ENCODE measurements at regions not wholly inside any gene's neighbourhood (a gene's known extent, or its start where the extent isn't known, plus 50 kb on each side); places are given as distances from the start of the nearest gene placed in this dataset.

DNA sequence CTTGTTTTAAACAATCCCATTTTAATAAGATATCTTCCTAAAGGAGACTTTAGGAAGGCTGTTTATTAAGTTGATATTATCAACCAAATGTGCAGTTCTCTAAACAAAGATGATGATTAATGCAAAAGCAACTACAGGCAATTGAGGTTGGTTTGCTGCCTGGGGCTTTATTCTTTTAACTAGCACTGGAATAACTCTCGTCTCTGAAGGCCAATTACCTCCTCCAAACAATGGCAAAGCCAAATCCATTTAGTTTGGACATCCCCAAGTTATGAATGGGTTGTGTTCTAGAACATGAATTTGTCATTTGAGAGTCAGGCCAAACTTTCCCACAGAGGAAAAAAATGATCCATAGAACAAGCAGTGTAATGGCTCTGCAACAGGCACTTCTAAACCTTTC, 114.1 kb downstream of the SLC16A9 start:
- no peak for DNase-seq (ENCODE audit: extremely low spot score)
- TF ChIP-seq NFRKB (IDR thresholded peaks at IDR 0.05): no peak
- TF ChIP-seq, protein P1, sequence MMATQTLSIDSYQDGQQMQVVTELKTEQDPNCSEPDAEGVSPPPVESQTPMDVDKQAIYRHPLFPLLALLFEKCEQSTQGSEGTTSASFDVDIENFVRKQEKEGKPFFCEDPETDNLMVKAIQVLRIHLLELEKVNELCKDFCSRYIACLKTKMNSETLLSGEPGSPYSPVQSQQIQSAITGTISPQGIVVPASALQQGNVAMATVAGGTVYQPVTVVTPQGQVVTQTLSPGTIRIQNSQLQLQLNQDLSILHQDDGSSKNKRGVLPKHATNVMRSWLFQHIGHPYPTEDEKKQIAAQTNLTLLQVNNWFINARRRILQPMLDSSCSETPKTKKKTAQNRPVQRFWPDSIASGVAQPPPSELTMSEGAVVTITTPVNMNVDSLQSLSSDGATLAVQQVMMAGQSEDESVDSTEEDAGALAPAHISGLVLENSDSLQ (IDR thresholded peaks at IDR 0.05): no peak
- ChIA-PET POLR2A (no interaction called here), CTCF (no interaction called here)

DNA sequence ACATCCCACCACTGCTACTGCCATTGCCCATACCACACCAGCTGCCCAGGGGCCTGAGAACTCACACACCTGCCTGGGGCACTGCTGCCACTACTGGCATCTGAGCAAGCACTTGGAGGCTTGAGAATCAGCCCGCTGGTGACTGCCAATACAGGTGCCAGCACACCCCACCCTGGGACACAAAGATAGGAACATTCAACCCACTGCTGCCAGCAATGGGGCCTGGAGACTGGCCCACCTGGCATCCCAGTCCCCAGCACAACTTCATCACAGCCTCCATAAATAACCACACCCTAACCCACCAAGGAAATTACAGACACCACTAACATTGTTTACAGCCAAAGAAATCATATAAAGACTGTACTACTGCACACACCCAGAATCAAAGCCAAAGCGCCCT, 115.9 kb downstream of the SLC16A9 start:
- ChIA-PET POLR2A (no interaction called here), CTCF (no interaction called here)
- DNase-seq (ENCODE audit: extremely low spot score): no peak
- TF ChIP-seq TARDBP (IDR thresholded peaks at IDR 0.05): no peak
- no peak for TF ChIP-seq SP1 (IDR thresholded peaks at IDR 0.05)
- TF ChIP-seq ZNF384 (IDR thresholded peaks at IDR 0.05): no peak
- TF ChIP-seq, protein P1 (IDR thresholded peaks at IDR 0.05): no peak
- TF ChIP-seq FOXK2 (IDR thresholded peaks at IDR 0.05): no peak
- no peak for TF ChIP-seq CTBP1 (IDR thresholded peaks at IDR 0.05; ENCODE audit: borderline replicate concordance)
- no peak for TF ChIP-seq L3MBTL2 (conservative IDR thresholded peaks at IDR 0.05)
- TF ChIP-seq FOXA1 (IDR thresholded peaks at IDR 0.05): no peak
- TF ChIP-seq SUZ12 (IDR thresholded peaks at IDR 0.05): no peak
- no peak for TF ChIP-seq BHLHE40 (IDR thresholded peaks at IDR 0.05; ENCODE audit: borderline replicate concordance)
- no peak for TF ChIP-seq ARNT (IDR thresholded peaks at IDR 0.05)
- no peak for TF ChIP-seq ELF4 (IDR thresholded peaks at IDR 0.05)
- TF ChIP-seq HDGF (IDR thresholded peaks at IDR 0.05; ENCODE audit: borderline replicate concordance): no peak

DNA sequence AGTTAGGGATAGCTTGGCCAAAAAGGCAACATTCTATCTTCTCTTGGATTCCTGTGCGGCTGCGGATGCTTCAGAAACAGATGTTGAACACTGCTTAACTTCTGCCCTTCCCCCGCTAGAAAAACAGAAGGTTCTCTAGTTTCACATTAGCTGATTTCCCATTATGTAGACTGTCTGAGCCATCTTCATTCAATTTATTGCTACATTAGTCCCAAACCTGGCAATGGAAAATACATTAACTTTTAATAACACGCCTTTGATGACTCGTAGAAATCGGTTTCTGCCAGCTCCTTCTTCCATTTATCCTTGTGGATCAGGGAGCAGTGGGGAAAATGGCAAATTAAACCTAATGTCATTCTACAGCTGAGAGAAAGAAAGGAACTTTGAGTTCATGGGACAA, 119.9 kb downstream of the SLC16A9 start:
- ChIA-PET CTCF (no interaction called here), POLR2A (no interaction called here)
- TF ChIP-seq L3MBTL2 (conservative IDR thresholded peaks at IDR 0.05) (no peak), CTBP1 (IDR thresholded peaks at IDR 0.05; ENCODE audit: borderline replicate concordance) (no peak), TARDBP (IDR thresholded peaks at IDR 0.05) (no peak)
- TF ChIP-seq, protein P1 (IDR thresholded peaks at IDR 0.05): no peak

DNA sequence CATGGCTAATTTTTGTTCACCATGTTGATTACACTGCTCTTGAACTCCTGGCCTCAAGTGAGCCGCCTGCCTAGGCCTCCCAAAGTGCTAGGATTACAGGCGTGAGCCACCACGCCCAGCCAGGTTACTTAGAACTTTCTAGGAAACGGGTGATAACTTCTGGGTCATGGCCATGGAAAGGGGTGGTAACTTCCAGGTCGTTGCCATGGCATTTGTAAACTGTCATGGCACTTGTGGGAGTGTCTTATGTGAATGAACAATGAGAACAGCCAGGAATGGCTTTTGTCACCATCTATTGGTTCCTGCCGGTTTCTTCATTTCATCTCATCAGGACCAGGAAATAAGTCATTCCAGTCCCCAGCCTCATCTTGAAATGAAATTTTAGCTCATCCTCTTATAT, 120.9 kb downstream of the SLC16A9 start:
- TF ChIP-seq BHLHE40 (IDR thresholded peaks at IDR 0.05; ENCODE audit: borderline replicate concordance) (no peak), TARDBP (IDR thresholded peaks at IDR 0.05) (no peak), ELF4 (IDR thresholded peaks at IDR 0.05) (no peak), CTBP1 (IDR thresholded peaks at IDR 0.05; ENCODE audit: borderline replicate concordance) (no peak), LEF1 (IDR thresholded peaks at IDR 0.05; ENCODE audit: borderline replicate concordance) (no peak), FOXA1 (IDR thresholded peaks at IDR 0.05) (no peak), FOXM1 (IDR thresholded peaks at IDR 0.05; ENCODE audit: borderline replicate concordance) (no peak), FOXK2 (IDR thresholded peaks at IDR 0.05) (no peak), ARNT (IDR thresholded peaks at IDR 0.05) (no peak), SUZ12 (IDR thresholded peaks at IDR 0.05) (no peak), HDGF (IDR thresholded peaks at IDR 0.05; ENCODE audit: borderline replicate concordance) (no peak), SP1 (IDR thresholded peaks at IDR 0.05) (no peak), NFRKB (IDR thresholded peaks at IDR 0.05) (no peak), ZNF384 (IDR thresholded peaks at IDR 0.05) (no peak)
- TF ChIP-seq, protein P1 (IDR thresholded peaks at IDR 0.05): no peak
- ChIA-PET POLR2A (no interaction called here), CTCF (no interaction called here)
- no peak for DNase-seq (ENCODE audit: extremely low spot score)

More for the DNA sequence above, 119.9 kb downstream of the SLC16A9 start:
- DNase-seq (ENCODE audit: extremely low spot score): no peak

DNA sequence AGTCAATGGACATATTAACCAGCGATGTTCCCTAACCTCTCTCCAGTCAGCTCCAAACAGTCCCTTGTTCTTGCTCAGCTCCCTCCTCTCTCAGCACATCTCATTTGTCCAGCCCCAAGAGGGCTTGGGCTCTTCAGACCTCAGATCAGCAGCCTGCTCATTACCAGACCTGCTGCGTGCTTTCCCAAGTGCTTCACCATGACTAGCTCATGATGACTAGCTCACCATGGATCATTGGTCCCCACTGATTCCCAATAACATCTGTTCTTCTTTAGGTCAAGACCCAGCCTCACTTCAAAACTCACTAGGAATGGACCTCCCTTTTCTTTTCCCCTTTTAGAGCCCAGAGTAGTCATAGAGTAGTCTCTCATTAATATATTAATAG, 121.9 kb downstream of the SLC16A9 start:
- TF ChIP-seq ARNT (IDR thresholded peaks at IDR 0.05) (no peak), L3MBTL2 (conservative IDR thresholded peaks at IDR 0.05) (no peak), LEF1 (IDR thresholded peaks at IDR 0.05; ENCODE audit: borderline replicate concordance) (no peak), NFRKB (IDR thresholded peaks at IDR 0.05) (no peak), ELF4 (IDR thresholded peaks at IDR 0.05) (no peak), TARDBP (IDR thresholded peaks at IDR 0.05) (no peak), SUZ12 (IDR thresholded peaks at IDR 0.05) (no peak), ZNF384 (IDR thresholded peaks at IDR 0.05) (no peak), FOXK2 (IDR thresholded peaks at IDR 0.05) (no peak), SP1 (IDR thresholded peaks at IDR 0.05) (no peak), HDGF (IDR thresholded peaks at IDR 0.05; ENCODE audit: borderline replicate concordance) (no peak), BHLHE40 (IDR thresholded peaks at IDR 0.05; ENCODE audit: borderline replicate concordance) (no peak), CTBP1 (IDR thresholded peaks at IDR 0.05; ENCODE audit: borderline replicate concordance) (no peak), FOXA1 (IDR thresholded peaks at IDR 0.05) (no peak), FOXM1 (IDR thresholded peaks at IDR 0.05; ENCODE audit: borderline replicate concordance) (no peak)
- TF ChIP-seq, protein P1 (IDR thresholded peaks at IDR 0.05): no peak
- CTCF ChIA-PET: no interaction called here

More for the DNA sequence above, 121.9 kb downstream of the SLC16A9 start:
- POLR2A ChIA-PET: no interaction called here
- DNase-seq (ENCODE audit: extremely low spot score): no peak
